ENCODE measurements at regions not wholly inside any gene's neighbourhood (a gene's known extent, or its start where the extent isn't known, plus 50 kb on each side); places are given as distances from the start of the nearest gene placed in this dataset.

DNA sequence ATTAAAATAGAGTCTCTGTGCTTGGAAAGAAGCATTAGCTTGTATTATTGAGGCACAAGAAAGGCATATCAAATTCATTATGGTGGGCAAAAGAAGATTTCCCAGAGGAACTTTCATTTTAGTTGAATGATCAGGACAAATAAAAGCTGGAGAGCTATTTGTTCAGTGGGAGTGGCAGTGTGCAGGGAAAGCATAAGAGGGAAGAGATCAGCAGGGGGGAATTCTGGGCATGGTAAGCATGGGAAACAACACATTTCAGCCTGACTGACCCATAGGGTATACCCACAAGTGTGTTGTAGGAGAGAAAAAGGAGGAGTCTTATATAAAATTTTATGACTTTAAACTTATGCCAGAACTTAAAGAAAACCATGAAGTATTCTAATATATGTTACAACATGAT, 167.7 kb upstream of the RASA1 start:
- no peak for TF ChIP-seq POLR2AphosphoS5 (IDR thresholded peaks at IDR 0.05)
- TF ChIP-seq, protein P1, sequence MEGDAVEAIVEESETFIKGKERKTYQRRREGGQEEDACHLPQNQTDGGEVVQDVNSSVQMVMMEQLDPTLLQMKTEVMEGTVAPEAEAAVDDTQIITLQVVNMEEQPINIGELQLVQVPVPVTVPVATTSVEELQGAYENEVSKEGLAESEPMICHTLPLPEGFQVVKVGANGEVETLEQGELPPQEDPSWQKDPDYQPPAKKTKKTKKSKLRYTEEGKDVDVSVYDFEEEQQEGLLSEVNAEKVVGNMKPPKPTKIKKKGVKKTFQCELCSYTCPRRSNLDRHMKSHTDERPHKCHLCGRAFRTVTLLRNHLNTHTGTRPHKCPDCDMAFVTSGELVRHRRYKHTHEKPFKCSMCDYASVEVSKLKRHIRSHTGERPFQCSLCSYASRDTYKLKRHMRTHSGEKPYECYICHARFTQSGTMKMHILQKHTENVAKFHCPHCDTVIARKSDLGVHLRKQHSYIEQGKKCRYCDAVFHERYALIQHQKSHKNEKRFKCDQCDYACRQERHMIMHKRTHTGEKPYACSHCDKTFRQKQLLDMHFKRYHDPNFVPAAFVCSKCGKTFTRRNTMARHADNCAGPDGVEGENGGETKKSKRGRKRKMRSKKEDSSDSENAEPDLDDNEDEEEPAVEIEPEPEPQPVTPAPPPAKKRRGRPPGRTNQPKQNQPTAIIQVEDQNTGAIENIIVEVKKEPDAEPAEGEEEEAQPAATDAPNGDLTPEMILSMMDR (IDR thresholded peaks at IDR 0.05), result no peak

Measured in breast epithelium (tissue), 3 donors.